ENCODE measurements at regions not wholly inside any gene's neighbourhood (a gene's known extent, or its start where the extent isn't known, plus 50 kb on each side); places are given as distances from the start of the nearest gene placed in this dataset.

DNA sequence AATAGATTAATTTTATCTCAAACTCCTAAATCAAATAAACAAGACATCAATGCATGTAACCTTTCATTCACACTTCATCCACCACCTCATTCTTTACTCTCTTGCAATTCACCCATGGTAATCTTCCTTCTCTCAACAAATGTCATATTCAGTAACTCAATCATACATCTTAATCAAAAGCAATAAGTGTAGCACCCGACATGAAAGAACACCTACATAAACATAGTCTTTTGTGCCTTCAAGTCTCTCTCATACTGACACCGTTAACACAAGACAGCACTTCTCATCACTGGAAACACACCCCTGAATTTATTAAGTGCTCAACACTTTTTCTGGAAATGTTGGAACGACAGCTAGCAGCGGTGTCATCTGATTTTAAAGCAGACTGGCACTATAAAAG lies 225.9 kb downstream of the TTLL7 start:
- no peak for FAIRE-seq

GRCh38 chr1:83770319-83770661 lies 228.6 kb downstream of the TTLL7 start:
- no peak for DNase-seq (ENCODE audit: insufficient read length, low spot score)
- no peak for FAIRE-seq

More for the DNA sequence above, 225.9 kb downstream of the TTLL7 start:
- DNase-seq (ENCODE audit: insufficient read length, low spot score), result no peak

DNA sequence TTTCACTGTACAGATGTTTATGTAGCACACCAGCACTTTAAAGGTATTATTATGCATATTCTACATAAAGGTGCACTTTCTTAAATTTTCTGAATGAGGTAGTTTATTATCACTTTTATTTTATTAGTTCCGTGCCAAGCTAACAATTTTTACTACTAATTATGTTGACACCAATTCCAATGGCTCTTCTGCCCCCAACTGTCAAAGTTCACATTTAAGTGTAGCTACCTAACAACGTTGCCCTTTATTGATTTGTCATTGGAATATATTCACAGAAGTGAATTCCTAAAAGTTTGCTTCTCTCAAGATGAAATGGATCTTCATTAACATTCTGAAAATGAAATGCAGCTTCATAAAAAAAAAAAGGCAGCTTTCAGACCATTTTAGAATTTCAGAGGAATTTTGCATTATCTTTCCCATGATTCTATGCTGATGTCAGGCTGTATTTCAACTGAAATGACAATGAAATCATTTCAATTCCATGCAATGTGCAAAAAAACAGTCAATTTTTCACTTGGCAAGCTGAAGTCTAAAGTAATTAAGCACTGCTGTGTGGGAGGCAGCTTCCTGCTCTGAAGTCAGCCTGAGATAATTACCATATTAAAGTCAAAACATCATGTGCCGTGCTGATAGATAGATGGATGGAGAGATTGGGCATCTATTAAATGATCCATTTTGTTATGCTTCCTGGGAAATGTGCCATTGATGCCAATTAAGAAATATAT lies 229.2 kb downstream of the TTLL7 start:
- DNase-seq (ENCODE audit: insufficient read length, low spot score) (no peak), FAIRE-seq (no peak)

DNA sequence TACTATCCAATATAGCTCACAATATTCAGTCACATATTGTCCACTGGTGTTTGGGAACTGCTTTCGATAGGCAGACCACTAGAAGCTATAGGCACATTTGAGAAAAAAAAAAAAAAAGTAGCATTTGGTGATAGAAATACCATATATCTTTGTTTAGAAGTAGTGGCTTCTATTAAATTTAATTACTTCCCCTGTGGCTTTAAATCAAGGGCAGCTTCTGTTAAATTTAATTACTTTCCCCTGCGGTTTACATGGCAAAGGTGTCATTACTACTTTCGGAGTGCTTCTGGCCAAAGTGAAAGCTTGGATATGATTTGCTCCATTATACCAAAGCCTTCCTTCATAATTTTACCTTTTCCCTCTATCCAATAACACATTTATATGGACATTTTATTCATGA lies 229.9 kb downstream of the TTLL7 start:
- FAIRE-seq (no peak), DNase-seq (ENCODE audit: insufficient read length, low spot score) (no peak)

GRCh38 chr1:83766241-83766691 lies 232.7 kb downstream of the TTLL7 start:
- FAIRE-seq, result no peak
- no peak for DNase-seq (ENCODE audit: insufficient read length, low spot score)

- FAIRE-seq, result no peak
These were observed 233.8 kb downstream of the TTLL7 start for GRCh38 chr1:83765125-83765524.

DNA sequence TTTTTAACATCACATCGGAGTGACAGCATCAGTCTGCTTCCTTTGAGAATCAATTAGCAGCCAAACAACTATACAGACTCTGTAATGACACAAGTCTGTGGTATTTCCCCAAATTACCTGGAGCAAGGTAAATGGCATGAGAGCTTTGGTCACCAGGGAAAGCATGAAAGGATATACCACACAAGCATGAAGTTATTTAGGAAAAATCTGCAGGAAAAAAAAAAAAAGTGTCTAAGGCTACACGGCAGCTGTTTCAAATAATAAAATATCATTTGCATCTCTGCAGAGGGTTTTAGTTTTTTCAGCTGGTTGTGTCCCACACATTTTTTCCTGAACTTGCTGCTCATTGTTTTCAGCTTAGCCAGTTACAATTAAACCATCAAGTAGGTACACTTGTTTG lies 234.7 kb downstream of the TTLL7 start:
- FAIRE-seq (no peak), DNase-seq (ENCODE audit: insufficient read length, low spot score) (no peak)

More at GRCh38 chr1:83765125-83765524, 233.8 kb downstream of the TTLL7 start:
- DNase-seq (ENCODE audit: insufficient read length, low spot score), result no peak

DNA sequence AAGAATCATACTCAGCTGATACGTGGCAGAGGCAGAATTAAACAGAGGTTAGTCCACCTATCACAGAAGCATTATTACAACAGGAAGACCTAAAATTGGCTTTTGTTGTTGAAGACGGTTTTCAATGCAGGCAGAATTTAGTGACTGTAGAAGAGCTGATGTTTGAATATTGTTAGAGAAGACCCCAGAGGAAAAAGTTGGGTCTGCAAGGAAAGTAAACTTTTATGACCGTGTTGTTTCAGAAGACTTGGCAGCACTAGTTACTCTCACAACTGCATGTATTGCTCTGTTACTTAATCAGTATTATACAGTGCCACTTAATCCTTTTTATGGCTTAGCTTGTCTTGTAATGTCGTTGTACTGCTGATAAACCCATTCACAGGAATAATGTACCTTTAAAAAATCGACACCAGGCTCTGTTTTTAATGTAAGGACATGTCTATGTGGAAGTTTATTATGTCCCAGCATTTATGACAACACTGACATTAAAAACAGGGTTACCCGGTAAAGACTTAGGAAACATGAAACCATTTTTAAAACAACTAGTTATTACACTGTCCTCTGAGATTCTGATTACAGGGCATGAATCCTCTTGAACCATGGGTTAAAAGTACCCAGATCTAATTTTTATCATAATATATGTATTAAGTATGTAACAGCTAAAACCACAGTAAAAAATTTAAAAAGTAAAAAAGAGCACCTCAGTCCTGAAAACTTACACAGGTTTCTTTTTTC lies 235.4 kb downstream of the TTLL7 start:
- DNase-seq (ENCODE audit: insufficient read length, low spot score) (no peak), FAIRE-seq (no peak)

- DNase-seq (ENCODE audit: insufficient read length, low spot score), result no peak
- no peak for FAIRE-seq
These were observed 236.5 kb downstream of the TTLL7 start for GRCh38 chr1:83762416-83762815.

DNA sequence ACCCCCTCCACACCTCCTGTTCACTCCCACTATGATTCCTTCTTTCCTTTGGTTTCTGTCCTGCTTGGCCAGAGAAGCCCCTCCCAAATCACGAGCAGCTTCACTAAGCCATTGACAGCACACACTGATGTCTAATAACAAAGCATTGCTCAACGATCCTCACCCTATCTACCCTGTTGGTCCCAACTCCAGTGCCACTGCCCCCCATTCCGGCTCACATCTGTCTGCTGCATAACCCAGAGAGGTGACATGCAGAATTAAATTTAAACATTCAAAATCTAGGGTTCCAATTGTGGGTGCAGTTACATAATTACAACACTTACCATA lies 236.9 kb downstream of the TTLL7 start:
- DNase-seq (ENCODE audit: insufficient read length, low spot score), result no peak
- no peak for FAIRE-seq

GRCh38 chr1:83761167-83762038 lies 237.5 kb downstream of the TTLL7 start:
- DNase-seq (ENCODE audit: insufficient read length, low spot score) (peak; percentile 2), FAIRE-seq (no peak)

- FAIRE-seq, result no peak
- DNase-seq (ENCODE audit: insufficient read length, low spot score), result no peak
These were observed 238.5 kb downstream of the TTLL7 start for GRCh38 chr1:83760226-83761021.

GRCh38 chr1:83756984-83757717 lies 241.8 kb downstream of the TTLL7 start:
- FAIRE-seq, result no peak

GRCh38 chr1:83751602-83752001 lies 247.3 kb downstream of the TTLL7 start:
- FAIRE-seq, result no peak
- DNase-seq (ENCODE audit: insufficient read length, low spot score), result no peak

More at GRCh38 chr1:83756984-83757717, 241.8 kb downstream of the TTLL7 start:
- no peak for DNase-seq (ENCODE audit: insufficient read length, low spot score)

GRCh38 chr1:83750201-83750600 lies 248.7 kb downstream of the TTLL7 start:
- no peak for FAIRE-seq

GRCh38 chr1:83747853-83748482 lies 251.0 kb downstream of the TTLL7 start:
- no peak for DNase-seq (ENCODE audit: insufficient read length, low spot score)
- FAIRE-seq, result no peak

More at GRCh38 chr1:83750201-83750600, 248.7 kb downstream of the TTLL7 start:
- no peak for DNase-seq (ENCODE audit: insufficient read length, low spot score)

DNA sequence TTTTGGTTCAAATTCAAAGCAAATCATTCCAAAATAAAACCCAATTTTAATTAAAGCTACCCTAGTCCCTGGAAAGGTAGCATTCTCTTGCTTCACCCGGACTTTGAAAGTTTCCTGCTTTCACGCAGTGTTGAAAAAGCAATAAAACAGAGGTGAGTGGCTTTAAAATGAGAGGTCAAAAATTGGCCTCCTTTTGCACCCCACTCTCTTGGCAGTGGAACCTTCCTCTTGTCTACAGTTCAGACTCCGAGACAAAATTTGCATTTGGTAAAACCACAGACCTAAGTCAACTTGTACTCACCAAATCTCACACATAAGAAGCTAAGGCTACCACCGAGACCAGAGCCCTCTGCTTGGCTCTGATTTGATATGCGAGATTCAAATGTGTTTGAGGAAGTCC lies 252.7 kb downstream of the TTLL7 start:
- DNase-seq (ENCODE audit: insufficient read length, low spot score), result no peak
- no peak for FAIRE-seq

DNA sequence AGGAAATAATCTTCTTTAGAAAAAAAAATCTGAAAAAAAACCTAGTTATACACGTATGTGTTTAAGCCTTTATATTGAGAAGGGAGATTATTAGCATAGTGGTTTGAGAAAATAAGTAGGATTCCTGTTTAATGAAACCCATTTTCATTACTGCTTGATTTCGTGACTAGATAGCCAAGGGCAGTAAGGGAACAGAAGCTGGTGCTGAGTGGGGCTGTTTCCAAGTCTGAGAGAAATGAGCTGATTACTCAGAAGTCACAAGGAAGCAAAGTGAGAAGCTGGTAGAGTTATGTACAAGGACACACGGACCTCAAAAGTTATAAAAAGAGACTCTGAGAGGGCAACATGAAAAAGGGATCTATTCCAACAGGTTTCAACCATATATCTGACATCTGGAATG lies 256.5 kb downstream of the TTLL7 start:
- DNase-seq (ENCODE audit: insufficient read length, low spot score), result no peak
- no peak for FAIRE-seq

GRCh38 chr1:83741770-83742169 lies 257.2 kb downstream of the TTLL7 start:
- FAIRE-seq (no peak), DNase-seq (ENCODE audit: insufficient read length, low spot score) (no peak)

Measured in GM19239 (cell line).